Body of pancreas (tissue), 4 donors: ENCODE measurements at regions not wholly inside any gene's neighbourhood (a gene's known extent, or its start where the extent isn't known, plus 50 kb on each side); places are given as distances from the start of the nearest gene placed in this dataset.

ENCODE experiments used
- CTCF ChIP-seq, 7 experiments: fragments of 450-650 bp in 4 of 7; fragments of 200-600 bp in 3 of 7; sonication (generic) in 3 of 7; IDR thresholded peaks; one replicate each; pipeline ENCODE4 v1.5.1; 2016 to 2019; ENCODE audit warnings: antibody characterized with exemption in 7 of 7
- POLR2A ChIP-seq, 3 donors: fragments of 450-650 bp; IDR thresholded peaks; one replicate each; pipeline ENCODE4 v1.6.1; 2016; ENCODE audit warnings: antibody characterized with exemption in 3 of 3, mild to moderate bottlenecking in 2 of 3

GRCh38 chr7:411677-412312, 107.9 kb downstream of the PDGFA start:
- TF ChIP-seq CTCF (IDR thresholded peaks at IDR 0.05) = no peak
- no peak for TF ChIP-seq POLR2A (IDR thresholded peaks at IDR 0.05)
